Muscle of back (tissue), 3 donors: ENCODE measurements at regions not wholly inside any gene's neighbourhood (a gene's known extent, or its start where the extent isn't known, plus 50 kb on each side); places are given as distances from the start of the nearest gene placed in this dataset.

ENCODE experiments used
- DNase-seq, 3 donors: peaks; one replicate each; pipeline versions ENCODE4 v3.0.0 to v3.0.0-alpha.2; 2013

- no peak for DNase-seq
These were observed 162.4 kb upstream of the GYPA start for GRCh38 chr4:144302704-144303536.

- DNase-seq, result no peak
These were observed 163.5 kb upstream of the GYPA start for GRCh38 chr4:144304025-144304424.

DNA sequence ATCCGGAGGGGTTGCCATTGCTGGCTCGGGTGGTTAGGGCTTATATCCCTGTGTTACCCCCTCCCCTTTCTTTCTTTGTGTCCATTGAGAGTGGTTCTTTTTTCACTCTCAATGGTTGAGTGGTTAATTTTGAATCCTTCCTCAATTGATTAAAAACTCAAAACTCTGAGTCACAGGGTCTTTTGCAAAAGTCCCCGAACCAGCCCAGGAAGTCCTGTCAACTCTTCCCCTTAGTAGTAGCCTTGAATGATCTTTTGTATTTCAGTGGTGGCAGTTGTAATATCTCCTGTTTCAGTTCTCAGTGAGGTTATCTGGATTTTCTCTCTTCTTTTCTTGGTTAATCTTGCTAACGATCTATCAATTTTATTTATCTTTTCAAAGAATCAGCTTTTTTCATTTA is 170.0 kb upstream of the GYPA start:
- no peak for DNase-seq

GRCh38 chr4:144313370-144313769 is 172.9 kb upstream of the GYPA start:
- no peak for DNase-seq

DNA sequence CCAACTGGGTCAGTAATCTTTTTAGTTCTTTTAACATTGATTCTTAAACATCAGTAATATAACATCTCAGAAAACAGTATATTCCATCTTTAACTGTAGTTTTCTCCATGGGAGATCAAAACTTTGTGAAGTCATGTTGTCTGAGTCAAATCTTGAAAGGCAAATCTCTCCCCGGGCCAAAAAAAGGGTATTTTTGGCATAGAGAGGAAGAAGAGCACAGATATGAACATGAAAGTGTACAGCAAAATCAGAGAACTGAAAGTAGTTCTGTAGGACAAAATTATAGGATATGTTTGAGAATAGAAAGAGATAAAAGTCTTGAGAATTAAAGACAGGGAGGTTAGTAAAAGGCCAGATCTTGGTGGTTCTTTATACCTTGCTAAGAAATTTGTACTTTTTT is 176.4 kb upstream of the GYPA start:
- DNase-seq, result no peak

- DNase-seq, result no peak
These were observed 178.3 kb upstream of the GYPA start for GRCh38 chr4:144318797-144319196.

GRCh38 chr4:144336633-144337032 is 196.1 kb upstream of the GYPA start:
- no peak for DNase-seq

- no peak for DNase-seq
These were observed 197.6 kb upstream of the GYPA start for GRCh38 chr4:144338148-144338547.

- DNase-seq, result no peak
These were observed 198.3 kb upstream of the GYPA start for GRCh38 chr4:144338834-144339233.

- no peak for DNase-seq
These were observed 200.4 kb upstream of the GYPA start for GRCh38 chr4:144340931-144341330.

DNA sequence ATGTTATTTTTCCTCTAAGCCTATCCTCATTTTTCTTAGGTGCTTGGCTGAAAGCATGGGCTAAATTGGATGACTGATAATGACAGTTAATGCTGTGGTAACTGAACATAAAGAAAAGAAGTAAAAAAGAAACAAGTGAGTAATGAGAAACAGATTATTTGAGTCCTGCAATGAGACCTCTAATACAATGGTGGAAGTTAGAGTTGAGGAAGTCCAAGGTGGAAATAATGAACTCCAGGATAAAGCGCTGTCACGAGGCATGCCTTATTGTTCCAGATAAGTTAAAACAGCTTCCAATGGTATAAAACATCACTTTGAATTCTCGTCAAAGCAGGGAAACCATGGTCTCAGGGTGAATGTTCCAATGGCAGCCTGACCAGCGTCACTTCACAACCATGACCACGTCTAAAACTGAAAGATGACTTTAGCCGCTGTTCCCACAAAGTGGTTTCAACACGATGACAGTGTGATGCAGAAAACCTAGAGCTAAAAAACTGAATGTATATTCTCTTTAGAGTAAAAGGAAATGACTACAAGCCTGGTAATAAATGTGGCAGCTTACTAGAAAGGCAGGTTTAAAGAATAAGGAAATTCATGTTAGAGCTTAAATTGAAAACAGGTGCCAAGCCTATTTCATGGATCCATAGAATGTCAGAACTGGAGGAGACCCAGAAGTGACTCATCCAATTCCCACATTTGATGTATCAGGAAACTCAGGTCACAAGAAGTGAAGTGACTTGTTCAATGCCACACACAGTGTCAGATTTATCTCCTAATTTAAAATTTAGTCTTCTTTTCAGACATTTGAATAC is 202.6 kb upstream of the GYPA start:
- DNase-seq, result peak in 2 of 3 donors; percentile 30 to 77

DNA sequence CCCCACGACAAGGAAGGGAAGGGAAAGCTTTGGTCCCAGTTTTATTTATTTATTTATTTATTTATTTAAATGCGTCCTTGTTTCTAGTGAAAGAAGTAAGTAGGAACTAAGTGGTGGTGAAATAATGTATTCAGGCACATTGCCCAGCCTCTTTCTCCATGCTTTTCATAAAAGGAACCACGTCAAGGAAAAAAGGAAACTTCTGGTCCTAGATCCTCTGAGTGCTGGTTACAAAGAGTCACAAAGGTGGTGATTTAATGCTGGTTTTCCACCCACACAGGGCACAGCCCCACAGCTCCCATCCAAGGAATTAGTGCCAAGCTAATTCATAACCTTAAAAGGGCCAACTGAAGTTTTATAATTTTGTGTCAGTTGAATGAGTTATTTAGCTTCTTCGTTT is 206.6 kb upstream of the GYPA start:
- DNase-seq, result no peak

DNA sequence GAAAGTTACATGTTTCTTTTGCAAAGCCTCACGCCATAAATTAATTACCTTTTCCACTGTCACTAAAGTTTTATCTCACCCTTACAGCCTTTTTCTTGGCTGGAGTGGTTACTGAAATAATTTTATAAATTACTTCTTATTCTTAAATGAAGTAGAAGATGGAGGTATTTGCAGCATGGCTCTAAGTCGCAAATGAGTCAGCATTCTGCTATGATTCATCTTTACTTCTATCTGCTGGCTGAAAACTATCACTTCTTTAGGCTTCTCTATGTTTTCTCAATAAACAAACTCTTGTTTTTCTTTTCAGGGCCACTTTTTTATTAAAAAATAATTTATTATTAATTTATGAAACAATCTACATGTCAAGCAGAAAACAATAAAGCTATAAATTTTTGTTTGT is 210.2 kb upstream of the GYPA start:
- no peak for DNase-seq

- no peak for DNase-seq
These were observed 210.8 kb upstream of the GYPA start for GRCh38 chr4:144351306-144351705.

DNA sequence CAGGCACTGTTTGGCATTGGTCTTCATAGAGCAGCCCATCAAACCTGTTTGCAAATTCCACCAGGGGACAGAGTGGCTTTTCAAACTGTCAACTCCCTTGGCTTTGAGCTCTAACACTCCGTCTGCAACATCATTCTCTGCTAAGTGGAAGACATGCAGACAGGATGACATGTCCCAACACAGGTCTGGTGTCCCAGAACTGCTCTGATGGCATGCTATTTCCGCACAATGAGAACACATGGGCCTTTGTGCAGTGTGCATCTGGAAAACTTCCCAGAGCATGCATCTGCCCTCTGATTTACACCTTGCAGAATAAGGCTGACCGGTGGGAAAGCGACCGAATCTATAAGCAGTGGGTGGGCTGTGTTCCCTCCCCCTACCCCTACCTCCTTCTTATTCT is 212.8 kb upstream of the GYPA start:
- DNase-seq, result peak in 1 of 3 donors; percentile 11

GRCh38 chr4:144355811-144356757 is 215.6 kb upstream of the GYPA start:
- peak; percentile 38 to 97 (median 69) for DNase-seq

DNA sequence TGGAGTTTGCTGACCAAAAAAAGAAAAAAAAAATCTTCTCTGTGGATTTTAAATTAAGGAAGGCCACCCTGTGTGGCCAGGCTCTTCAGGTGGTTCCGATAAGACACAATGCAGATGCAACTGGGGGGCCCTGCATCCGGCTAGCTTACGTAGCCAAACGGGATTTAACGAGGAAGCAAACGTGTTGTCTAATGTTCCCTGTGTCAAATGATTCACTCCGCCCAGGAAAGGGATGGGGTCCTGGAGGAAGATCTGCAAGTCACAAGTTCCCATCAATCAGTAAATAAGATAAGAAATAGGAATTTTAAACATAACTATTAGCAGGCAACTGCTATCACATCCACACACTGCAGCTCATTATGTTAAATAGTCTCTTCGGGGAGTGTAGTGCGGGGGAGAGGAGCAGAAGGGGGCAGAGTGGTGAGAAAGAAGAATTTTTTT is 216.4 kb upstream of the GYPA start:
- peak in 1 of 3 donors; percentile 45 for DNase-seq

DNA sequence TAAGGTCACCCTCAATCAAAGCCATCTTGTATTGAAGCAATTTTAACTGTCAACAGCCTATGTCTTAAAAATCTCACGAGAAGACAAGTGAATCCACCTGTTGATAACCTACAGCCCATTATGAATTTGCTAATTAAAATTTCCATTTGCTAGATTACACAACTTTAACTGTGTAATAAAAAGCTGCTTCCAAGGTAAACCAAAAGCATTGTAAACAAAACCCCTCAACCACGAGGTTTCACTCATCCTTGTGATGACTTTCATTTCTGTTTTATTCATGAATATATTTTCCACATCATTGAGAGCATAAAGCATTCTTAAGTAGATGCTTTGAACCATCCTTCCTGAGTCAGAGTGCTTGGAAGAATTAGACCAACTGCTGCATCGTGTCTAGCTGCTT is 217.5 kb upstream of the GYPA start:
- no peak for DNase-seq

GRCh38 chr4:144360146-144360793 is 219.8 kb upstream of the GYPA start:
- no peak for DNase-seq

DNA sequence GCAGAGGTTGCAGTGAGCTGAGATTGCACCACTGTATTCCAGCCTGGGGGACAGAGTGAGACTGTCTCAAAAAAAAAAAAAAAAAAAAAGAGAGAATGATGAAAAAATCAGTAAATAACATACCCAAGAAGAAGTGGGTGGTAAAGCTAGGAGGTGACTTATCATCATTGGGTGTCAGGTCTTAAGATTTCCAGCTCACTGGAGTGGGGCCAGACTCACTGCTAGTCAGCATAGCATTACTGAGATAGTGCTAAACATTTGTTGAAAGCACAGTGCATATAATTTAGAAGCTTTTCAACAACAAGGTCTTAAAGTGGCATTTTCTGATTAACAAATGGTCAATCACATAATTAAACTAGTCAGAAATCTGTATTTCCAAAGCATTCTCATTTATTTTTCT is 221.8 kb upstream of the GYPA start:
- DNase-seq, result no peak

DNA sequence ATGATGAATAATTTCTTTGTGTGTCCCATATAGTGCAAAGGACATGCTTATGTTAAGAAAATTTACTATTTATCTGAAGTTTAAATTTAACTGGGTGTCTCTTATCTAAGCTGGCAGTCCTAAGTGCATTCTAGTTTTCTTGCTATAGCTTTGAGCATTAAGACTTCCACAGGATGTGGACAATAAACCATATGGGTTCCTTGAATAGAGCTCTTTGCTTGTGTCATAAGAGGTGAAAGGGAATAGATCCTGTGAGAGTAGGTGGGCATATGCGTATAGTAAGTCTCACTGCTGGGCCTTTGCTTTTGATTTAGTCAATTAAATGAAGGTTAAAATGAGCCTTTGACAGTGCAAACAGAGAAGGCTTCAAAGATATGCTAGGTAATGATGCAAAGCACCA is 223.4 kb upstream of the GYPA start:
- no peak for DNase-seq
